GM12878 (cell line): ENCODE measurements at regions not wholly inside any gene's neighbourhood (a gene's known extent, or its start where the extent isn't known, plus 50 kb on each side); places are given as distances from the start of the nearest gene placed in this dataset.

Experiments used
- ATAC-seq: fragments of 200-7000 bp; cut with Tn5 transposase; 3 replicates; pipeline ENCODE4 v1.9.1; 2020; ENCODE audit warnings: mild to moderate bottlenecking, moderate library complexity
- BruUV-seq: library from RNA; stranded (reverse); fragments of 400-500 nt; replicated peaks from 2 replicates; lab custom pipeline; 2021; lab: Mats Ljungman, UMichigan
- CTCF ChIA-PET: fragments of 300-600 bp; sonication (Branson Sonifier 250); formaldehyde crosslinking; extraction: SDS; loops from one replicate; lab custom pipeline; 2021; ENCODE audit warnings: inconsistent platforms; lab: Yijun Ruan, JAX
- POLR2A ChIA-PET: fragments of 350-600 bp; formaldehyde crosslinking; extraction: SDS; loops from one replicate; lab custom pipeline; 2021; ENCODE audit warnings: inconsistent platforms; lab: Charles Lee
- RAD21 ChIA-PET: fragments of 300-600 bp; sonication (Branson Sonifier 250); formaldehyde crosslinking; loops from one replicate; lab custom pipeline; 2023; ENCODE audit warnings: antibody characterized with exemption; ENCODE audit not compliant: unreplicated experiment; lab: Charles Lee
- SMC1A ChIA-PET: fragments of 300-600 bp; sonication (Branson Sonifier 250); formaldehyde crosslinking; loops from one replicate; lab custom pipeline; 2023; ENCODE audit not compliant: unreplicated experiment, uncharacterized antibody; lab: Charles Lee
- DNase-seq: peaks from one replicate; pipeline ENCODE4 v3.0.0-alpha.2; 2011; ENCODE audit warnings: low read depth, low spot score
- FAIRE-seq: peaks from 3 replicates; lab custom pipeline; 2011; peaks lifted over from hg19 to GRCh38; lab: Jason Lieb, UNC
- H2AFZ ChIP-seq: 2 replicates; pipeline ENCODE4 v1.6.0; 2011; ENCODE audit warnings: low read depth, low read length, control low read depth; ENCODE audit not compliant: control insufficient read depth
- H3K27ac ChIP-seq: 2 replicates; pipeline ENCODE4 v1.5.1; 2011; ENCODE audit warnings: control low read depth; ENCODE audit not compliant: control insufficient read depth, insufficient read depth
- H3K27me3 ChIP-seq, 2 experiments: replicated peaks in 1 of 2; 2 replicates each; pipeline versions ENCODE4 v1.6.0 to v1.6.1; 2011; ENCODE audit warnings: low read length in 1 of 2; ENCODE audit not compliant: control insufficient read depth in 2 of 2, insufficient read depth in 2 of 2
- H3K36me3 ChIP-seq, 2 experiments: 2 replicates each; pipeline ENCODE4 v1.5.1; 2011; ENCODE audit warnings: low read length in 1 of 2; ENCODE audit not compliant: control insufficient read depth in 2 of 2, insufficient read depth in 2 of 2
- H3K4me1 ChIP-seq: 2 replicates; pipeline ENCODE4 v1.6.1; 2011; ENCODE audit warnings: mild to moderate bottlenecking, low read length, moderate library complexity, mixed read lengths; ENCODE audit not compliant: control insufficient read depth, insufficient read depth
- H3K4me2 ChIP-seq: 2 replicates; pipeline ENCODE4 v1.6.0; 2011; ENCODE audit warnings: control low read depth; ENCODE audit not compliant: control insufficient read depth, insufficient read depth
- H3K4me3 ChIP-seq: fragments of 200-600 bp; sonication (generic); 2 replicates; pipeline ENCODE4 v1.5.1; 2016
- H3K79me2 ChIP-seq: 2 replicates; pipeline ENCODE4 v1.6.0; 2011; ENCODE audit warnings: low read length; ENCODE audit not compliant: control insufficient read depth, insufficient read depth
- H3K9ac ChIP-seq: 2 replicates; pipeline ENCODE4 v1.8.0; 2011; ENCODE audit warnings: low read length, control low read depth, mixed read lengths; ENCODE audit not compliant: control insufficient read depth, insufficient read depth
- H3K9me3 ChIP-seq: replicated peaks from 3 replicates; pipeline ENCODE4 v1.5.1; 2011; ENCODE audit warnings: mild to moderate bottlenecking, low read length; ENCODE audit not compliant: control insufficient read depth, insufficient read depth
- H4K20me1 ChIP-seq: 2 replicates; pipeline ENCODE4 v1.6.0; 2011; ENCODE audit not compliant: control insufficient read depth, insufficient read depth
- ATF7 ChIP-seq: fragments of 450-650 bp; IDR thresholded peaks from 2 replicates; pipeline ENCODE4 v1.6.1; 2016; ENCODE audit warnings: low read depth, mild to moderate bottlenecking
- HSF1 ChIP-seq: fragments of 150-350 bp; IDR thresholded peaks from 2 replicates; pipeline ENCODE4 v1.6.1; 2014; ENCODE audit warnings: mild to moderate bottlenecking, low read depth, low read length
- MEF2A ChIP-seq: IDR thresholded peaks from 2 replicates; pipeline ENCODE4 v1.6.1; 2011; ENCODE audit warnings: low read depth, mild to moderate bottlenecking, low read length, moderate library complexity; ENCODE audit not compliant: insufficient read depth
- MYC ChIP-seq: IDR thresholded peaks from 2 replicates; pipeline ENCODE4 v1.6.1; 2011; ENCODE audit warnings: mild to moderate bottlenecking, low read length, moderate library complexity, inconsistent platforms; ENCODE audit not compliant: insufficient read depth, insufficient replicate concordance, insufficient read length, severe bottlenecking
- NR2F1 ChIP-seq: fragments of 450-650 bp; conservative IDR thresholded peaks from 2 replicates; pipeline ENCODE4 v1.6.1; 2017; ENCODE audit warnings: mild to moderate bottlenecking
- PAX5 ChIP-seq: IDR thresholded peaks from 2 replicates; pipeline ENCODE4 v1.6.1; 2011; ENCODE audit warnings: low read depth, low read length, borderline replicate concordance
- RUNX3 ChIP-seq: IDR thresholded peaks from 2 replicates; pipeline ENCODE4 v1.6.1; 2012; ENCODE audit warnings: low read length, inconsistent platforms
- SIN3A ChIP-seq: IDR thresholded peaks from 2 replicates; pipeline ENCODE4 v1.6.1; 2012; ENCODE audit warnings: low read depth, low read length, improper control_type of control experiment
- SKIL ChIP-seq: fragments of 450-650 bp; IDR thresholded peaks from 2 replicates; pipeline ENCODE4 v1.6.1; 2017; ENCODE audit warnings: mild to moderate bottlenecking, low read depth, inconsistent platforms; ENCODE audit not compliant: poor library complexity, severe bottlenecking
- ZBTB33 ChIP-seq: fragments of 450-650 bp; IDR thresholded peaks from 2 replicates; pipeline ENCODE4 v1.6.1; 2017; ENCODE audit warnings: mild to moderate bottlenecking
- ZNF274 ChIP-seq: IDR thresholded peaks from one replicate; pipeline ENCODE4 v1.8.0; 2011; ENCODE audit not compliant: insufficient read length, insufficient read depth
- WGBS: methylation state at CpG from one replicate; pipeline ENCODE4 v1.1.6; 2016; ENCODE audit warnings: low lambda C conversion rate; ENCODE audit not compliant: insufficient replicate concordance, insufficient coverage; ENCODE audit errors: missing lambda C conversion rate; 5-methylcytosine and 5-hydroxymethylcytosine counted together
- in situ Hi-C: fragments of 300-500 bp; cut with MboI; formaldehyde crosslinking; loops from 9 replicates; pipeline ENCODE4 v1.14.3; 2018; ENCODE audit warnings: mixed read lengths
- intact Hi-C: fragments of 100-400 bp; cut with micrococcal nuclease; formaldehyde crosslinking; loops from one replicate; pipeline ENCODE4 v1.14.2; 2022; ENCODE audit not compliant: unreplicated experiment

- Histone ChIP-seq H3K27me3 (no peaks in the 10 kb centered on the region), H3K9ac (no peak overlapping the region), H3K4me1 (no peaks in the 10 kb centered on the region), H3K4me2 (no peak overlapping the region), H3K27ac (no peak overlapping the region), H3K36me3 (no peaks in the 10 kb centered on the region), H3K79me2 (no peaks in the 10 kb centered on the region), H2AFZ (no peak overlapping the region), H3K9me3 (no peaks in the 10 kb centered on the region), H3K4me3 (no peak overlapping the region), H4K20me1 (no peaks in the 10 kb centered on the region)
- no TSS peak for BruUV-seq
- SMC1A ChIA-PET: interaction anchor here (0.7 to 2.3 kb wide), 11 partner anchors 11 to 1405 kb away, joined by 3 to 10 read pairs (median 4); no protein-coding TSS in a partner anchor
- ATAC-seq (peak; percentile 90), FAIRE-seq (no peak), DNase-seq (no peak)
- 47% methylated on average over 2 of the region's 2 CpGs for WGBS
- CTCF ChIA-PET: interaction anchor here (1.8 kb wide), 1 partner anchor 11 kb away, joined by 5 read pairs; no protein-coding TSS in a partner anchor
- intact Hi-C loops (no loop called here), in situ Hi-C loops (no loop called here)
- POLR2A ChIA-PET: no interaction called here
- RAD21 ChIA-PET: interaction anchor here (0.9 to 1.6 kb wide), 2 partner anchors 21 to 88 kb away, joined by 5 to 7 read pairs; no protein-coding TSS in a partner anchor
- TF ChIP-seq SIN3A: no peak
- peak; percentile 48 for TF ChIP-seq ATF7
Observed at GRCh38 chr9:23933348-23933747, 107.3 kb upstream of the ELAVL2 start.

- ATAC-seq (peak; percentile 100), FAIRE-seq (no peak), DNase-seq (peak; percentile 30)
- Histone ChIP-seq H3K36me3 (no peaks in the 10 kb centered on the region), H3K4me2 (no peak overlapping the region), H3K4me3 (no peak overlapping the region), H3K27me3 (no peaks in the 10 kb centered on the region), H3K27ac (no peak overlapping the region), H3K79me2 (no peaks in the 10 kb centered on the region), H4K20me1 (no peaks in the 10 kb centered on the region), H3K9ac (no peak overlapping the region), H3K9me3 (no peaks in the 10 kb centered on the region), H2AFZ (no peak overlapping the region), H3K4me1 (no peaks in the 10 kb centered on the region)
- in situ Hi-C loops: no loop called here
- BruUV-seq: no TSS peak
- RAD21 ChIA-PET: interaction anchor here (0.7 to 2.5 kb wide), 10 partner anchors 14 to 188 kb away, joined by 3 to 11 read pairs (median 4); no protein-coding TSS in a partner anchor
- POLR2A ChIA-PET: interaction anchor here (0.5 to 1.5 kb wide), 2 partner anchors 9 to 32 kb away, joined by 3 to 4 read pairs; no protein-coding TSS in a partner anchor
- intact Hi-C loops: loop anchor here (2.0 to 5.0 kb wide), 2 partner anchors 79 to 112 kb away; no protein-coding TSS in a partner anchor
- SMC1A ChIA-PET: interaction anchor here (0.6 to 2.0 kb wide), 18 partner anchors 8 to 234 kb away, joined by 3 to 10 read pairs (median 3); no protein-coding TSS in a partner anchor
- CTCF ChIA-PET: no interaction called here
- TF ChIP-seq HSF1: no peak
- peak; percentile 46 for TF ChIP-seq RUNX3
- TF ChIP-seq PAX5: peak; percentile 68
- no peak for TF ChIP-seq SKIL
- 0 out of 2 replicates have a peak, but pooled peaks have one; percentile 12 for TF ChIP-seq MEF2A
- 0 out of 2 replicates have a peak, but pooled peaks have one; percentile 32 for TF ChIP-seq NR2F1
- no peak for TF ChIP-seq MYC
- TF ChIP-seq ZBTB33: no peak
- TF ChIP-seq ZNF274: no peak
Observed at GRCh38 chr9:23926368-23926767, 100.3 kb upstream of the ELAVL2 start.
